ENCODE measurements at regions not wholly inside any gene's neighbourhood (a gene's known extent, or its start where the extent isn't known, plus 50 kb on each side); places are given as distances from the start of the nearest gene placed in this dataset.

DNA sequence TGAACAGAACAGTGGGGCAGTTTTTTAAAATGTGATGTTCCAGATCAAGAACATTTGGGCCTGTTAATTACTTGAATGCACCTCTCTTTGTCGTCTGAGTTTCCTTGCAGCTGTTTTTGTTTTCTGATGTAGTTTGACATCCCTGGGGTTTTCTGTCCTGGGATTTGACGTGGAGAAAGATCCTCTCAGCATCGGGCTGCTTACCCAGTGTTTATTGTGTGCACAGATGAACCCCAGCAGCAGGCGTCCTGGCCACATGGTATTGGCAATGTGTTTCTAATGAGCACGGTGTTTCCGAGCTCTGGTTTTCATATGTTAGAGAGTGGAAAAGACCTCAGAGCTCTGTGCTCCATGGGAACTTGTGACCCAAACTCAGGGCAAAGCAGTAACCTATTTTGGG is 191.1 kb upstream of the IRX3 start:
- no peak for DNase-seq (ENCODE audit: low spot score)

DNA sequence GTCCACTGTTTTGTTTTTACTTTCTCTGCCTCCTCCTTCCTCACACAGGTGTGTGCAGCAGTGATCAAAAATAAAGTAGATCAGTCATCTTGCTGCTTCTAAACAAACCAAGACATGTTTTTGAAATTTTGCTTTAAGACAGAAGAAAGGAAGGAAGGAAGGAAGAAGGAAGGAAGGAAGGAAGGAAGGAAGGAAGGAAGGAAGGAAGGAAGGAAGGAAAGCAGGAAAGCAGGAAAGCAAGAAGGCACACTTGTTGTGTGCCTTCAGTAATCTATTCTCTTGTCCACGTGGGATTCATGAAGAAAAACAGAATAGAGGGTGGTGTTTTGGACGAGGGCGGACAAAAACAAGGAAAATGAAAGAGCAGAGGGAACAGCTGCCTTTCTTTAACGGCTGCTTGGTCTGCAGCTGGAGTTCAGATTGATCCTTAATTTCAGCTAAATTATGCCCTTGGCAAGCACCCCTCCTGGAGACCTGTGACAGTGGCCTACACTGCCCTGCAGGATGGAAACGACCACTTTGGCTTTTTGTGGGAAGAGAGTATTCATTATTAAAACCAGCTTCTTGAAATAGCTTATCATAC is 188.5 kb upstream of the IRX3 start:
- DNase-seq (ENCODE audit: low spot score), result no peak

DNA sequence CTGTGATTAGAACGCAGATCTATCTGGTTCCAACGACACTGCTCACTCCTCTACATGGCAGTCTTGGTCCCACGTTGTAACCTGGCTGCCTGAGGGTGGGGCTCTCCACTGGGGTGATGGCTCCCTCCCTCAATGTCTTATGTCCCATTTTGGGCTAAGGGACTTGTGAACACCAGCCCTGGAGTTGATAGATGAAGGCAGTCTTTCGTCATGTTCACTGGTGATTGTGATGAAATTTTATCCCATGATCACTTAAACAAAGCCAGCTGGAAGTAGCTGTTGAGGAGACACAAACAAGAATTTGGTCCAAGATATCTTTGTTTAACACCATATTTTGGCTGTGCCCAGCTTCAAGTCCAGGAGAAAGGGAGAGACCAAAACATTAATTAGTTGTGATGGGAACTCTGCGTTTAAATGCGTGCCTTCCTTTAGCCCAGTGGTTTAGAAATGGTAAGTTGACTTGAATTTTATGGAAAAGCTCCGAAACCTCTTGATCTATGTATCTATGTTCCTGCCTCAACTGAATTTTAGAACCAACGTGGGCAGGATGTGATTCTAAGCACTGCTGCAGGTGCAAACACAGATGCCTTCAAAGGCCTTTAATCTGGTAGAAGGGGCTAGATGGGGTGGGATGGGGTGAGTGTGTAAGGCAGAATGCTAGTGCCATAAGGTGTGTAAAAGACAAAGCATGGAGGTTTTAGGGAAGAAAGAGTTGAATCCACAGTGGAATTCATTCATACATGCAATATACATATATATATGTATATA is 186.8 kb upstream of the IRX3 start:
- DNase-seq (ENCODE audit: low spot score), result no peak

DNA sequence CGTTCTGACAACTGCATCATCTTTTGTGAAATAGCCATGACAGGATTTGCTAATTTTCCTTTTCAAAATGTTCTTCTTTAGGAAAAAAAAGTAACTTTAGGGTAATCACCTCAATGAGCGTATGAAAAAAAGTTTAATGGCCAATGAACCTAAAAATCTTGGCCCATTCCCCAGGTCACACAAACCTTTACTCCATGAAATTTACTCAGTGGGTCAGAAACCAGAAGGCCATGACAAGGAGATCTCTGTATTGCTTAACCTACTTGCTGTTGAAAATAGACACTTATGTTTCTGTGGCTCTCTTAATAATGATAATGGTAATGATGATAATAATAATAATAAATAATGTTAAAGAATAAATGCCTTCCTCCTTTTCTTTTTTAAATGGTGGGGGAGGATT is 180.8 kb upstream of the IRX3 start:
- DNase-seq (ENCODE audit: low spot score), result no peak

DNA sequence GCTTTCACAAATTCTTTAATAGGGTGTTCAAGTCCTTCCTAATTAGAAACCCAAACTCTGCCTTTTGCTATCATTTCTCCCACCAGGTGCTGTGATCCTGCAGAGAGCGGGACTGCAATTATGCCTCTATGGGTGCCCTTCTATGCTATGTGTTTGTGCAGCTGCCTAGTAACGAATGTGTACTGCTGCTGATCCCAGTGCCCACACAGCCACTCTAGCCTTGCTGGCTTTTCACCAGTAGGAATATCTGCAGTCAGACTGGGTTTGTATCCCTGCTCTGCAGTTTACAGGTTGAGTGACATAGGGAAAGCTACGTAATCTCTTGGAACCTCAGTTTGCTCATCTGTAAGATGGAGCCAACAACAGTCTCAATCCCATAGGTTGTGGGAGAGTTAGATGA is 179.6 kb upstream of the IRX3 start:
- DNase-seq (ENCODE audit: low spot score), result no peak

DNA sequence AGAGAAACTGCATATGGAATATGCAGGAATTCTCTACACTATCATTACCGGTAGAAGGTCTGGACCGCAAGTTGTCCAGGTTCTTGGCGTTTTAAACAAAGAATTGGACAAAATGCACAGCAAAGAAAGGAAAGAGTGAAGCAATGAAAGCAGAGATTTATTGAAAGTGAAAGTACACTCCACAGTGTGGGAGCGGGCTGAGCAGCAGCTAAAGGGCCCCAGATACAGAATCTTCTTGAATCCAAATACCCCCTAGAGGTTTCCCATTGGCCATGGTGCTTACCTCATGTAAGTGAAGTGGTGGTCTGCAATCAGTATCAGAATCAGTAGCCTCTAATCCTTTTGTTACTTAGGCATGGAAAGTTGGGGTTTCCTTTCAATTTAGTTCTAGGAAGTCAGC is 178.5 kb upstream of the IRX3 start:
- DNase-seq (ENCODE audit: low spot score), result no peak

DNA sequence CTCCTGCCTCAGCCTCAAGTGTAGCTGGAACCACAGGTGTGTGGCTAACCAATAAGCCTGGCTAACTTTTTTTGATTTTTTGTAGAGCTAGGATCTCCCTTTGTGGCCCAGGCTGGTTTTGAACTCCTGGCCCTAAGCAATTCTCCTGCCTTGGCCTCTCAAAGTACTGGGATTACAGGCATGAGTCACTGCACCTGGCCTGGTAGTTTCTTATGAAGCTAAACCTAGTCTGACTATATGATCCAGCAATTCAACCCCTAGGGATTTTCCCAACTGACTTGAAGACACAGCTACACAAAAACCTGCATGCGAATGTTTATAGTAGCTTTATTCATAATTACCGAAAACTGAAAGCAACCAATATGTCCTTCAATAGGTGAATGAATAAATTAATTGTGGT is 176.2 kb upstream of the IRX3 start:
- no peak for DNase-seq (ENCODE audit: low spot score)

DNA sequence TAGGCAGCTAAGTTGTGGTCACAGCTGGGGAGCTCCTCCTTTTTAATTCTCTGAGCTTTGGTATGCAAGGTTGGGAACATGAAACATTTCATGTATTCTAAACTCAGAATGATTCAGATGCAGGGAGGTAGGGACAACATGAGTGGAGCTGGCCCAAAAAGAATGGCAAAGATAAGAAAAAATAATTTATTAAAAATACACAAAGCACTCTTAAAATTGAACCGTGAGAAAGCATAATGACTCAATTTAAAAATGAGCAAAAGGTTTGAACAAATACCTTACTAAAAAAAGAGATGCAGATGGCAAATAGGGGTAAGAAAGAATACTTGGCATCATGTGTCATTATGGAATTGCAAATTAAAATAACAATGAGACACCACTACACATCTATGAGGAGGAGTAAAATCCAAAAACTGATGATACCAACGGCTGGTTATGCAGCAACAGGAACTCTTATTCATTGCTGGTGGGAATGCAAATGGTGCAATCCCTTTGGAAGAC is 175.6 kb upstream of the IRX3 start:
- no peak for DNase-seq (ENCODE audit: low spot score)

DNA sequence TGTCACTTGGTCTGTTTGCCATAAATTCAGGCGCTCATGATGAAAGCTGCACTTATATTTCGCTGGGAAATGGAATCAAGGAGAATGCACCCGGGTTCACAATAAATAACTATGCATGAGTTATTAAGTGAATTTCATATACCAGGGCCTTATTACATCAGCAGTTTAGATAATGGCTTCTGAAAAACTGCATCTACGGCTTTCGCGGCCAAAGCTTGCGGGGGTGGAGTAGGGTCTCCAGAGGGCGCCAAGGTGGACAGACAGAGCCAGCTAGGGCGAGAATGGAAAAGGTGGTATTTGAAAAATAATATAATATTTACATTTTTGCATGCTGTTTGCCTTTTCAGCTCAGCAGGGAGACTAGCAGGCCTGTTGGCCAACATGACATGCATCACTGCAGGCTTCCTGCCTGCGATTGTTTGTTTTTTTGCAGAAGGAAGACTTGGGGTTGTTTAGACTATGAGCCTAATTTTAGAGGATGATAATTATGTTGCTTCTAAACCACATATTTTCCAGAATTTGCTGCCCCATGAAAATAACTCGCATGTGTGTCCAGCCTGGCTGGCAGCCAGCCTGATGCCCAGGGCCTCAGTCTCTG is 173.8 kb upstream of the IRX3 start:
- no peak for DNase-seq (ENCODE audit: low spot score)

DNA sequence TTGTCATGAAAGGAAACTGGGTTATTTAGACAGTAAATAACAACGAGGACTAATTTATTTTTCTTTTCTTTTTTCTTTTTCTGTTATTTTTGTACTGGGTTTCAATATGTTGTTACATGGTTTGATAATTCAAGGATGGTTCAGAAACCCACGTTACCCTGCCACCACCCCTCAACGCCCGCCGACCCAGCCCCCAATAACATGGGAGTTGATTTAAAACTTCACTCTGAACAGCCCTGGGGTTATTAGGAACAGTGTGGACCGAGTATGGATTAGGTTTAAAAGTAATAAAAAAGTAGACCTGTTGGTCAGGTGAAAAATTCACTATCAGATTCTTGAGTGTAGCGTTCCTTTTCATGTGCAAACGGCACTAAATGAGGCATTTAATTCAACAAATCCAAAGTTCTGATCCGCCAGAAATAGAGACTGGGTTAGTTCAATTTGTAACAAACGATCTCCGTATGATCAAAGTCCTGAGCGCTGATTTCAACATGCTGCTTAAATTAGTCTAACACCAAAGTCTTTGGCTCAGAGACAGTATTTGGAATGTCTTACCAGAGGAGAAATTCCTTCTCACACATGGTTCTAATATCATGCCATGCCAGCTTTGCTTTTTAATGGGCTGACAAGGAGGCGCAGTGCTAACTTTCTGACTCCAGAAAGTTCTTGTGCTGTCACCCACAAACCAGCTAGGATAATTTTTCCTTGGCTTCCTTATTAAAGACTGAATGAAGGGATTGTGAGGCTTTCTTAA is 173.1 kb upstream of the IRX3 start:
- no peak for DNase-seq (ENCODE audit: low spot score)

DNA sequence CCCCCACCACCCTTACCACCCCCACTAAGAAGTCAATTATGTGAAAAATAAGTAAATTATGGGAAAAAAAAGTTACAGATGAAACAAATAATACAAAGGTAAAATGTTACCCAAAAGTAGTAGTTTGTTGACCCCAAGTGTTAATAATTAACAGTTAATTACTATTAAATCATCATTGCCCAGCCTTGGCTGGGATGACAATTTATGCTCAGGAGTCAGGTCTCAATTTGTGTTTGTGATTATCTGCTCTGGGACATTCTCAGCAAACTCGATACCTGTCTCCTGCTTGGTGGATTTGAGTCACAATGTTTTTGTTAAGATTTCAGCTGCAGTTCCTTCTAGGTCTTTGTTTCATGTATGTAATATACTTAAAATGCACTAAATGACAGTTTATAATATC is 172.3 kb upstream of the IRX3 start:
- DNase-seq (ENCODE audit: low spot score), result no peak

DNA sequence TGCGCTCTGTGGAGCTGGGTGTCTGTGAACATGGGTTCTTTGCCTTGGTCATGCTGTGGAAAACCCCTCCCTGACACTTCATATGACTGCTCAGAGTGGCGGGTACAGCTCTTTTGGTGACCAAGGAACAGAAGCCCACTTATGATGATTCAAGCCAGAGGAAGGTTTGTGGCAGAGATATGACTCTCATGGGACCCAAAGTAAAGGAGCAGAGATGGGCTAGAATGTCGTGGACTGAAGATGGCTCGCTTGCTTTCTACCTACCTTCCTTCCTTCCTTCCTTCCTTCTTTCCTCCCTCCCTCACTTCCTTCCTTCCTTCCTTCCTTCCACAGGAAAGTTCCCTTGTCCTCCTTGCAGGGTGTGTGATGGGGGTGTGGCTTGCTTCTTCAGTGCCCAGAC is 169.7 kb upstream of the IRX3 start:
- no peak for DNase-seq (ENCODE audit: low spot score)

DNA sequence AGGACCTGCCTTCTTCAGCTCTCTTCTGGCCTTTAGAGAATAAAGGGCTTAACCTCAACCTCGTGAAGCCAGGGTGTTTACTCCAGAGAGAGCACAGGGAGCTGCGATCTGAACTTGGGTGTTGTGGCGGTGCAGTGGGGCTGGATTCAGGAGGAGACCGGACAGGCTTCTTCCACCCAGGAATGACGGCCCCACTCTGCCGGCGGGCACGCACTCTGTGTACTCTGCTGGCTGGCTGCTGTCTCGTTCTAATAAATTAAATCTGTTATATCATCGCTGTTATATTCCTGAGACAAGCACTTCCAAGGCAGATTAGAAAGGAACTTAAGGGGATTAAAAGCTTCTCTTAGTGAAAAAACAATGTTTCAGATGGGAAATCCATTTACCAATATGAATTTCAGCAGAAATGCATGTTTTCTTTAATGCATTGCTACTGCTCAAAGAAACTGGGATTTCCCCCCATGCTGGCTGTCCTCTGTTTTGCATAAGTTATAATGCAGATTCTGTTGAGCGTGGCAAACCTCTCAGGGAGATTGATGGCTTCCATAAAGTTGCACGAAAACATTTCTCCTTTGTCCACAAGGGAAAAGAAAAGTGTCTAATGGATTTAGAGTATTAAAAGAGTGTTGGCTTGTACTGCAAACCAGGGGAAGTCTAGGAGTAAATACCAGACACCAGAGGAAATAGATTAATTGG is 168.6 kb upstream of the IRX3 start:
- no peak for DNase-seq (ENCODE audit: low spot score)

DNA sequence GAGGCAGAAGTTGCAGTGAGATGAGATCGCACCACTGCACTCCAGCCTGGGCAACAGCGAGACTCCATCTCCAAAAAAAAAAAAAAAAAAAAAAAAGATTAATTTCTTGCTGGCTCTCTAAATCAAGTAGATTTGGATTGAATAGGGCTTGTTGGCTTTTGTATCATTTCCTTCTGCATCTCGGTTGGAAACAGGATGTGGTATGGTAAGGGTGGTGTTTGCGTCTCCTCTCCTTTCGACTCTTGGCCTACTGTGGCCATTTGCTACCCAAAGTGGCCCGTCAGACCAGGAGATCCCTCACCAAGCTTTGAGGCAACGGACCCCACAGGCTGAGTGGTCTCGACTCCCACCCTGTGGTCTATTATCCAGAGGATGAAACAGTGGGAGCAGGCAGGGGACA is 168.0 kb upstream of the IRX3 start:
- no peak for DNase-seq (ENCODE audit: low spot score)

DNA sequence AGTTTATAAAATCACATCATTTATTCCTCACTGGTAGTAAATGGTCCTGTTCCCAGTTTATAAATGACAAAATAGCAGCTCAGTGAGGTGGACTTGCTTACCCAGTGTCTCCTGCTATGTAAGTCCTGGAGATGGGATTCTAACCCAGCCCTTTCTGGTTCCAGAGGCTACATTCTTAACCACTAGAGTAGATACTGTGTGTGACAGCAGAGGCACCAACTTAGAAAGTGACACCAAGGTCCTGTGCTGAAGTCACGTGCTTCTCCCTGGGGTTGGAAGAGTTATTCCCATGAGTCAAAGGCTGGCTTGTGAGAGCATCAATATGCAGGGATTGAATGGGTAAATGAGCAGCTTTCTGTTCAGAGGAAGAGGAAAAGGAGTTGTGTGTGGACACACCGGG is 167.3 kb upstream of the IRX3 start:
- no peak for DNase-seq (ENCODE audit: low spot score)

DNA sequence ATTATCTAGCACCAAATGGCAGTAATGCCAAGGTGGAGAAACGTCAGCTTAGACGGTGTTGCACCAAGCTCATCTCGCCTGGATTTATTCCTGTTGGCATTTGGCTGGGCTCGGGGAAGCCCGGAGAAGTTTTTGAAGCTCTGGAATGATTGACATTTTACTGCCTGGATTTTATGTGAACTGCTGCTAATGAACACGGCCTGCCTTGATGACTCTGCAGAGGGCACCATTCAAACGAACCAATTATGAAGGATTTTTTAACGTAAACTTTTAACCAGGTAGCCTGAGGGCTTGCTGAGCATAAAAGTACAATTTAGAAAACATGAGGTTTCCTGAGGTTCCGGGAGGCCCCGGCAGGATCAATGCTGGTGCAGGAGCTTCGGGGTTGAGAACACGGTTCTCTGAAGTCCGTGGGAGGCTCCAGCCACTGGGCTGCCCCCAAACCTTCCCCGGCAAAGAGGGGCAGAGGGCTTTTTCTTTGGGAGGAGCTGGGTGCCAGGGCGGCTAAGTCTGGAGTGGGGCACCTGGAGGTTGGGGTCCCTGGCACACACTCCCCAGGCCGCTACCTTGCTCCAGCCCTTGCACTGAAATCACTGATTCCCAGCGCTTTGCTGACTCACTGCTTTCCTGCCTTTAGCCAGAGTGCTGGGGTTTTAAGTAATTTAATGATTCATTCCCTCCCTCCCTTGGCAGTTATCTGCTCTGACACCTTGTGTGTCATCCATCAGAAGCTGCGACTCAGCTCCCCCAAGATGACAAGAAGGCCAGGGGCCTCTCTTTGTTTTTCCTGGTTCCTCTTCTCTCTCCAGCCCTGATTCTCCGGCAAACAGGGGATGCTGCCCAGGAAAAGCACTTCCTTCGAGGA is 161.2 kb upstream of the IRX3 start:
- DNase-seq (ENCODE audit: low spot score), result no peak

DNA sequence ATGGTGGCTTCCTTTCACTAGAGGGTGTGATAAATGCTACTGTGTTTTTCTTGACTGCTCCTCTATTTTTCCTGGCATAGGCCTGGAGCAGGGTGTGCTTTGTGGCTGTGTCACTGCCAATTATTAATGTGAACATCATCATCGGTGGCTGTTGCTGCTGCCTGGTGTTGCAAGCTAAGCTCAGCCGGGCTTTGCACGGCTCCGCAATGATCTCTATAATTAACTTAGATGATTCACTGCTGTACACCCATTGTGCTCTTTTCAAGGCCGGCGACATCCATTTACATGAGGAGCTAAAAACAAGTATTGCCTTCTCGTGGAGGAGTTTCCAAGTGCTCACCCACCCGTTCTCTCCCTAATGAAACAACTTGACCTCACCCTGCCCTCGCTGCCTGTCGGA is 160.1 kb upstream of the IRX3 start:
- DNase-seq (ENCODE audit: low spot score), result no peak

DNA sequence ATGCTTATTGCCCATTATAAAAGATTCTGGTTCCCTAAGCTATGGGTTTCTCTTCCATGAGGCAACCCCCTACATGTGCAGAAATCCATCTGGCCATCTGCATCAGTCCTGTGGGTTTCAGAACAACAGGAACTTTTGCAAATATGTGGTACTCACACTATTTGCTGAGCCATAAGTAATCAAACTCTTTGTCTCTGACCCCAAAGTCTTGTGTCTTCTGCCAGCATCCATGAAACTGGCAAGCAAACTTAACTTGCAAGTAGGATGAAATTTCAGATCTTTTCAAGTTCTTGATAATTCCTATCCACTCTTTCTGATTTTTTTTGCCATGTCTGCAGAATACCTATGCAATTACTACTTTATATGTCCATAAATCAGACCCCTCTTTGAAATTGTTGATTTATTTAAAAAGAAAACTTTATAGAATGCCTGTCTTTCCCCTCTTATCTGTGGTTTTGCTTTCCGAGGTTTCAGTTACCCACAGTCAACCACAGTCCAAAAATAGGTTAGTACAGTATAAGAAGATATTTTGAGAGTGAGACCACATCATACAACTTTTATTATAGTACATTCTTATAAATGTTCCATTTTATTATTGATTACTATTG is 158.4 kb upstream of the IRX3 start:
- no peak for DNase-seq (ENCODE audit: low spot score)

DNA sequence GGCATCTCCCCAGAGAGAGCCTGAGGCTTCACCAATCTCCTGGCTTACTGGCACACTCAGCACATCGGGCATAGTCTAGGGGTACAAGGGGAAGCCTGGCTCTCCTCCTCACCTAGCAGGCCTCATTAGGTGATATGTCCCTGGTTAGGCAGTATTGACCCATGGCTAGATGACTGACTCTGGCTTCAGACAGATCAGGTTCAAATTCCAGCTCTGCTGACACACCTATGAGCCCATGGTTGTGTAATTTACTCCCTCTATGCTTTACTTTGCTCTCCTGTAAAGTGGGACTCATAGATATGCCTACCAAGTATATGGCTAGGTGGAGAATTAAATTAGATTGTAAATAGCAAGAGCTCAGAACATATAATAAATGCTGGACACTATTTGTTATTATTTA is 157.3 kb upstream of the IRX3 start:
- DNase-seq (ENCODE audit: low spot score), result no peak

DNA sequence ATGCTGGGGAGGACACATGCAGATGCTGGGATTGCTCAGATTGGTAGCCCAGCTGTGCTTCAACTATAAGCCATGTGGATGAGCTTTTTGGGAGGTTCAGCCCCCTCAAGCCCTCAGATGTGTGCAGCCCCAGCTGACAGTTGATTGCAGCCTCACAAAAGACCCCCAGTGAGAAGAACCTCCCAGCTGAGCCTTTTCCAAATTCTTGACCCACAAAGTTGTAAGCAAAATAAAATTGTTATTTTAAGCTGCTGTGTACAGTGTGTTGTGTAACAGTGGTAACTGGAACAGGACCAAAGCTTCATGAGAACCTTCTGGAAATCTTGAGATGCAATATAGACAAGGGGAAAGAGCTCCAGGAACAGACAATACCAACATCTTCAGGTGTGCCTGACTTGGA is 156.8 kb upstream of the IRX3 start:
- no peak for DNase-seq (ENCODE audit: low spot score)

DNA sequence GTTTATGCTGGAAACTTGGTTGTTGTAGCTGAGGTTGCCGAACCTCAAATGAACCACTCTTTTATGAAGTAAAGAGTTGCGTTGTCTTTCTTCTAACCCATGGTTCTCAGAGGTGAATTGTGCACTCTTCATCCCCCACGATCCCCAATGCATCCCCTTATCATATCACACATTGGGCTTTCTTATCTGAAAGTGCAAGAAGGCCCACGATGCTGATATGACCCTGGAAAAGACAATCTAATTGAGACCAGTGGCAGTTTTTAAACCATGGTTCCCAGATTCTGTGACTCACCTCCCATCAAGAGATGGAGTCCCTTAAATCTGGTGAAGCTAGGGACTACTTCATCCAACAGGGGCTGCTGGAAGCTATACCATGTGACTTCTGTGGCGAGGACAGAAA is 156.3 kb upstream of the IRX3 start:
- no peak for DNase-seq (ENCODE audit: low spot score)

All from globus pallidus (tissue), 1 donor.